Middle frontal gyrus (tissue), 1 donor: ENCODE measurements at regions not wholly inside any gene's neighbourhood (a gene's known extent, or its start where the extent isn't known, plus 50 kb on each side); places are given as distances from the start of the nearest gene placed in this dataset.
"Not testable (repeated sequence)": the region's sequence is repeated elsewhere in the genome, so short reads cannot be mapped to it uniquely, and the experiment has no call there.

Source experiments
- DNase-seq: peaks from one replicate; pipeline ENCODE4 v3.0.0-alpha.2; 2015; ENCODE audit warnings: low spot score; ENCODE audit errors: extremely low spot score

DNA sequence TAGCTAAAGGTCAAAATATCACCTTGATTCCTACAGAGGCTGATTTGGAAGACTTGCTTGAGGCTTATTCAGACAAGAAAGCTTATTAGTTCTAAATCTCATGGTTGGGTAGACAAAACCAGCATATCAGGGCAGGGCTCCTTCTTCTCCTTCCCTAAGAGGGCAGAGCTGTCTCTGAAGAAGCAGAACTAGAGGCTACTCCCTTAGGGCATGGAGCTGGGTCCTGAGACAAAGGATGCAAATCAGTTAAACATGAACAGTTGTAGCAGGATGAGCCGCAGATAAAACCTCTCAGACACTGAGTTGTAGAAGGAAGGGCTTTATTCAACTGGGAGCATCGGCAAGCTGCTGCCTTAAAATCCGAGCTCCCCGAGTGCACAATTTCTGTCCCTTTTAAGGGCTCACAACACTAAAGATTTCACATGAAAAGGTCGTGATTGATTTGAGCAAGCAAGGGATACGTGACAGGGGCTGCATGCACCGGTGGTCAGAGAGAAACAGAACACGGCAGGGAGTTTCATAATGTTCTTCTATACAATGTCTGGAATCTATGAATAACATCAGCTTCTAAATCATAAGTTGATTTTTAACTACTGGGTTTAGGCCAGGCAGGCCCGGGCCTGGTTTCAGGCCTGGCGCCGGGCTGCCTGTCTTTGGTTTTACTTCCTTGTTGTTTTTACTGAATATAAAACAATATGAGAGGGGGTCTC lies 508.2 kb downstream of the DOK5 start:
- not testable (repeated sequence) for DNase-seq

DNA sequence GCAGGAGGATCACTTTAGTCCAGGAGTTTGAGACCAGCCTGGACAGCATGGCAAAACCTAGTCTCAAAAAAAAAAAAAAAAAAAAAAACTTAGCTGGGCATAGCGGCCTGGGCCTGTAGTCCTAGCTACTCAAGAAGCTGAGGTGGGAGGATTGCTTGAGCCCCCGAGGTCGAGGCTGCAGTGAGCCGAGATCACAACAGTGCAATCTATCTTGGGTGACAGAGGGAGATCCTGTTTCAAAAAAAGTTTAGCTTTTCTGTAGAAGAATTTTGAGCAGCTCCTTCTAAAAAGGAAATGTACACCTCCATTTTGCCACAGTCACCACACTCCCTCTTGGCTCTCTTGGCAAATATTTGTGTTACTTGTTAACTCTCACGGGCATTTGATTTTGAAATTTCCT lies 505.8 kb downstream of the DOK5 start:
- no peak for DNase-seq

DNA sequence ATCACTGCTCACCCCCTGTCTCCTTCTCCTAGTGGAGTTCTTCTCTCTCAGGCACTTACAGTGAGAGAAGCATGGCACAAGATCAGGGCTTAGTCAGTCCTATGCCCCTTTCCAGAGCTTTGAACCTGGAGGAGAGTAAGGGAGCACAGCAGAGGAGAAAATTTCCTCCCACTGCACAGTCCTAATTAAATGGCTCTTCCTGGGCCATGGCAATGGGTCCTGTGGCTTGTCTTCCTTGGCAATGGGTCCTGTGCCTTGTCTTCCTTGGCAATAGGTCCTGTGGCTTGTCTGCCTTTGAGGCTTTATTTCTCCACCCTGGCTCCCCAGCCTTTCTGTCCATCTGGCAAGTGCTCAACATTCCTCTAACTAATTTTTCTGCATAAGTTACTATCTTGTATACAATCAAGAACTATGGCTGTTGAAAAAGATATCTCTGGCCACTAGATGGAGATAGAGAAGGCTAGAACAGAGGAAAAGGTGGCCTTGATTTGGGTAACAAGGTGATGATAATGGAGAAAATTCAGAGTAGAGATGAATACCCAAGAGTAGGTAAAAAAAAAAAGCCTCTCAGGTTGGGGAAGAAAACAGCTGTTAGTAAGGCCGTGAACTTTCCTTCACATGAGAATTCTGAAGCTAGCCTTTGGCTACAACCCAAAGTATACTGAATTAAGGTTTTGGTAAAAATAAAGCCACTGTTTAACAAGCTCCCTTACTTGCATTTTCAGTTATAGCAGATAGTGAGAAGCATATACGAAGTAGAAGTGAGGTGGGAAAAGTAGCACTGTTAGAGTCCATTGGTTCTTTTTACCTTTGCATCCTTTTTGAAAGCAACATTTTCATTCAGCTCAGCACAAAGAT lies 504.9 kb downstream of the DOK5 start:
- DNase-seq: no peak

DNA sequence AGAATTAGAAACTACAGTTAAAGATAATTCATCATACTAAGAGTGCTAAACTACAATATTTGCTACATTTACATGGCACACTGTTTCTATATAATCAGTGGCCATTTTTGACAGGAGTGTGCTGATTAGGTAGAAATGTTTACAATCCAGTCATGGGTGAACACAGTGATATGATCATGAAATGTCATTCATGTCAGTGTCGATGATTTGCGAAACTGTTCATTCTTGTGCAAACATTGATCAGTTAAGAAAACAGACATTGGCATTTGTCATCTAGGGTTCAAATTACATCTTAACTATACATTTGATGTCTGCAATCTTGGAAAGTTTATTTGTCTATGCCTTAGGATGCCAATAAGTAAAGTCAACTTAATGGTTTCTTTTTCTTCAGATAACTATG lies 474.9 kb downstream of the DOK5 start:
- no peak for DNase-seq

DNA sequence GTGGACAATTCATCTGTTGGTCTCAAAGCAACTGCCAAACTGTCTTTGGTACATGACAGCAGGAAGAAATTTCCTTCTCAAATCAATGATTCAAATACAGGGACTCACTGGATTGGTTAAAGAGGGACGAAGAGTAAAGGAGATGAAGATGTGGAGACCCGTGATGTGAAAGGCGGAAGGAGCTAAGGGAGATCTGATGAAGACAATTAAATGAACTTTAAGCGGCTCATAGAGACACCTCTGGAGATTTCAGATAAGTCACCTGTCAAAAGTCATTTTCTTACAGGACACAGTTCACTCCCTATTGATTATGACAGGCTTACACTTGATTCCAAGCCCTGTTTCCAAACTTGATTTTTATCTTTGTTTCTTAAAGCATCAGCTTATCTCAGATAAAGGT lies 466.3 kb downstream of the DOK5 start:
- no peak for DNase-seq

DNA sequence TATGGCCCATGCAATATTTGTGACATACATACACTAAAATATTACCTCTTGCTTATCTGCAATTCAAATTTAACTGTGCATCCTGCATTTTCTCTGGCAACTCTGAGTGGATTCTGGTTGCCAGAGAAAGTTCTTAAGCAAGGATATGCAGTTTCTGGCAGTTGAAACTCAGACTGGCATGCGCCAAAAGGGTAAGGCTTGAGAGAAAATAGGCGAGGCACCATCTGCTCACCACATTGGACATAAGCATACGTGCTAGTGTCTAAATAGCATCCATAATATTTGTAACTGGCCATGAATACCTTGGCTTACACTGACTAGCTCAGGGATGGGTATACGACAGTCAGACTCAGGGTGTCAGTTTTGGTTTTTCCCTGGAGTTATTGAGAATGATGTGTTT lies 465.1 kb downstream of the DOK5 start:
- DNase-seq: no peak

DNA sequence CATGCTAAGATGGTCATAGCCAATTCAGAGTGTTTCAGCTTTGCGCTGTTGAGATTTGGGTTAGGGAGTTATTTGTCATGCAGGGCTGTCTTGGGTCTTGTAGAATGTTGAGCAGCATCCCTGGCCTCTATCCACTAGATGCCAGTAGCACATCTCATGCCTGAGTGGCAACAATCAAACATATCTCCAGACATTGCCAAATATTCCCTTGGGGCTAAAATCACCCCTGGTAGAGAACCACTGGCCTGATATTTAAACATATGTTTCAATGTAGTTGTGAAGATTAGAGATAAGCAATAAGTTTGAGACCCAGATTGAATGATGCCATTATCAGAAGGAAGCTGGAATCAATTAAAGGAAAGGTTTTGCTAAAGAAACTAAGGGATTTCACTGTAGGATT lies 463.3 kb downstream of the DOK5 start:
- no peak for DNase-seq

DNA sequence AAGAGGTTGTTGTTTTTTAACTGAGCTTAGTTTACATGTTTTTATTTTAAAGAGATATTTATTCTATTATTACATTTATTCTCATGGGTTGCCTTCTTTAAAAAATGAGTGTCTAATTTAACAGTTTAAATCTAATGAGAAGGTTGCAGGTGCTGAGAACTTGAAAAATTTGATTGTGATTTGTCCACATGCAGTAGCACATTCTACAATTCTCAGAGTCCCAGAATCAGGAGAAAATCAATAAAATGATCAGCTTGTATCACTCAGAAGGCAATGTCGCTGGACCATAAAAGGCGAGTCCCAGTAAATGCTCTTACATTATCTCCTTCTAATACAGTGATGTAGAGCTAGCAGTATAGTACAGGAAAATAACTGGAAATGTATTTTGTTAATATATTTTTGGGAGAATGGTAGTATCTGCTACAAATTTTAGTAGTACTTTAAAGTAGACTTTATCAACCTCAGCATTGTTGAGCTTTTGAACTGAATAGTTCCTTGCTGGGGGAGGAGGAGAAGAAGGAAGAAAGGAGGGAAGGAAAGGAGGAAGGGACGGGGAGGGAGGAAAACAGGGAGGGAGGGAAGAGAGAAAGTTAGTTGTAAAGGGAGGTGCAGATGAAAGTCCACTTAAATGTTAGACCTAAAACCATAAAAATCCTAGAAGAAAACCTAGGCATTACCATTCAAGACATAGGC lies 458.0 kb downstream of the DOK5 start:
- no peak for DNase-seq

DNA sequence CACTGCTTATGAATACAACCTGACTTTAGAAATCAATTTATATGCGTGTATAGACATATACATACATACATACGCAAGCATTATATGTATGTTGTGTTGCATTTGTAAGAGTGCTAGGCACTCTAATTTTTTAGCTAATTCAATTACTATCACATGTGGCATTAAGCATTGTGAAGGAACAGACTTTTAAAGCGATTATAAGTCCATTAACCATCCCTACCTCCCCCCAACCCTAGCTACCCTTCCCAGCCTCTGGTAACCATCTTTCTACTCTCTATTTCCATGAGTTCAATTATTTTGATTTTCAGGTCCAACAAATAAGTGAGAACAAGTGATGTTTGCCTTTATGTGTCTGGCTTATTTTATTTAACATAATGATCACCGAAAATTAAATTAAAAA lies 453.8 kb downstream of the DOK5 start:
- no peak for DNase-seq

DNA sequence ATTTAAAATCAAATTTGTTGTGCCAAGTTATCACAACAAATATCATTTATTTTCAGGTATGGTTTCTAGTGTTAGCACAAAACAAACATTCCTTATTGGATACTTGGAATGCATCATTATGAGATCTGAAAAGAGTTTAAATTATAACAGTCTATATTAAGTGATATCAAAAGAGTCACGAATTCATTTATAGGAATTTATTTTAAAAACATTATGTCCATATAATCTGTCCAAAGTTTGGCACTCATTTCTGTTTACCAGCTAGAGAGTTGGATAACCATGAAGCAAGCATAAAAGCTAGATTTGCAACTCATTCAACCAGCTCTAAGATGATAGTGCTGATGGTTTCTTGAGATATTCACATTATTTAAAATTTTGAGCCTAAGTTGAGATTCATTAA lies 453.2 kb downstream of the DOK5 start:
- DNase-seq: no peak

DNA sequence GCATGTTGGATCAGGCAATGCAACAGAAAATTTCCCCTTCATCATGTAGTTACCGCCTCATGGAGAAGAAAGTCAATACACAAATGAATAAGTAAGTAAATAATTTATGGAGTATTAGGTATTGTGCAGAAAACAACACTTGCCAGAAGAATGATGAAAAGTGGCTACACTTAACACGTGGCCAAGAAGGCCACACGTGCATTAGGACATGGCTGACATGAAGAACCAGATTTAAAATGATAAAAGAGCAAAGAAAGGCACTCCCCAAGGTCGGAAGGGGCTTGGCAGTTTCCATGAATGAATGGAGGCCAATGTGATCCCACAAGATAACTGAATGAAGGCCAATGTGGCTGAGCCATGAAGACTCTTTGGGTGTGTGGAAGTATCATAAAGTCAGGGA lies 447.2 kb downstream of the DOK5 start:
- DNase-seq: no peak

DNA sequence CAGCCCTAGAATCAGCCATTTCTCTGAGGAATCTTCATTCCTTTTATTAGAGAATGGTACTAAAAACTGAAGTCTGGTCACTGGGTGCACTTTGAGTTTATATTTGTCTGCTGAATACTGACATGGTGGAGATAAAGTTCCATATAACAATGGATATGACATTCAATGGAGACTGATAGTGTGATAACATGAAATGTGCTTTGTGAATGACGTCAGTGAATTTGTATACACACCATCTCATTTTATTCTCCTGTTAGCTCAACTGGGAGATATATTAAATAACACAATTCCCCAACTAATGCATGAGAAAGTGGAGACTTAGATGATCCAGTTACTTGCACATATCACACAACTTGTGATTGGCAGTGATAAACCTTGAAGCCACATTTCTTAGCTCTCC lies 446.7 kb downstream of the DOK5 start:
- no peak for DNase-seq

DNA sequence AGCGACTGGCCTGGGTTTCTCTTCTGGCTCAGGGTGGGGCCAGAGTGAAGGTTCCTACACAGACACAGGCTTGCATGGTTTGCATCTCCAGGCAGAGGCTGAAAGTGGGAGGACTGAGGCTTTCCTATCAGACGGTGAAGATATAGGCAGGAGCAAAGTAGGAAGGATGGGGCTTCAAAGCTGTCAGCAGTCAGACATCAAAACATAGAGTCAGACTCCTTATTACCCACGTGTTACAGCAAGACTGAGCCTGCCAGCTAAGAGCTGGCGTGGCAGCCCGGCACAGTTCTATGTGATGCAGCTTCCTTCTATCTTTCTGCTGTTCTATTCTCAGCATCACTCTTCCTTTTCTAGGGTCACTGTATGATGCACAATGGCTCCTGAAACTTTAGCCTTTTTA lies 445.1 kb downstream of the DOK5 start:
- no peak for DNase-seq

DNA sequence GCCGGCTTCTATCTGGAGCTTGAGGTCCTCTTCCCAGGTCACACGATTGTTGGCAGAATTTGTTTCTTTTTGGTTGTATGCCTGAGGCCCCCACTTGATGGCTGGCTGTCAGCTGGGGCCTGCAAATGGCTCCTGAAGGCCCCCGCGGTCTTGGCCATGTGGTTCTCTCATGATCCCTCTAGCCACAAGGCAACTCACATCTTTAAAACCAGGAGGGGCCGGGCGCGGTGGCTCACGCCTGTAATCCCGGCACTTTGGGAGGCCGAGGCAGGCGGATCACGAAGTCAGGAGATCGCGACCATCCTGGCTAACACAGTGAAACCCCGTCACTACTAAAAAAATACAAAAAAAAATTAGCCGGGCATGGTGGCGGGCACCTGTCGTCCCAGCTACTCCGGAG lies 443.6 kb downstream of the DOK5 start:
- DNase-seq: not testable (repeated sequence)

DNA sequence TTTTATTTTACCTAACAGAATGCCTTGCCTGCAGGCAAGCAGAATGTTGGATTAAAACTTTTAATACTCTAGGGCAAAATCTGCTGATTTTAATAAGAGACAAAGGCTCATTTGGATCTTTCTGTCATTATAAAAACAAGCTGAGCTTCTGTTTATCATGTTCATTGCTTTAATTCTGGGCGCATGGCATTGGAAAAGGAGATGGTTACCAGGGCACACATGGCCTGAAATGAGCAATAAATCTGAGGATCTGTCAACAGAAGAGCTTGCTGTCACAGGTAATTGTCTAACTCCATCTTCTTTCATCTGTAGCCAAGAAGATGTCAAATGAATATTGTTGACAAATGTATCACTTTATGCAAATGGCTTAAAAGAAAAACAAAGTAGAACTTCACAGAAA lies 439.6 kb downstream of the DOK5 start:
- no peak for DNase-seq

DNA sequence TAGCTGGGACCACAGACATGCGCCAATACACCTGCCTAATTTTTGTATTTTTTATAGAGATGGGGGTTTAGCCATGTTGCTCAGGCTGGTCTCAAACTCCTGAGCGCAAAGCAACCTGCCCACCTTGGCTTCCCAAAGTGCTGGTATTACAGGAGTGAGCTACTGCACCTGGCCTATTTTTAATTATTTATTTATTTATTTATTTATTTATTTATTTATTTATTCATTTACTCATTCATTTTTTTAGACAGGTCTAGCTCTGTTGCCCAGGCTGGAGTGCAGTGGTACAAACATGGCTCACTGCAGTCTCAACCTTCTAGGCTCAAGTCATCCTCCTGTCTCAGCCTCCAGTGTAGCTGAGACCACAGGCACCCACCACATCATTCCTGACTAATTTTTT lies 434.3 kb downstream of the DOK5 start:
- no peak for DNase-seq

DNA sequence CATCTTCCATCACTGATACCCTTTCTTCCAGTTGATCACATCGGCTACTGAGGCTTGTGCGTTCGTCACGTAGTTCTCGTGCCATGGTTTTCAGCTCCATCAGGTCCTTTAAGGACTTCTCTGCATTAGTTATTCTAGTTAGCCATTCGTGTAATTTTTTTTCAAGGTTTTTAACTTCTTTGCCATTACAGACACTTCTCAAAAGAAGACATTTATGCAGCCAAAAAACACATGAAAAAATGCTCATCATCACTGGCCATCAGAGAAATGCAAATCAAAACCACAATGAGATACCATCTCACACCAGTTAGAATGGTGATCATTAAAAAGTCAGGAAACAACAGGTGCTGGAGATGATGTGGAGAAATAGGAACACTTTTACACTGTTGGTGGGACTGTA lies 430.7 kb downstream of the DOK5 start:
- DNase-seq: not testable (repeated sequence)

DNA sequence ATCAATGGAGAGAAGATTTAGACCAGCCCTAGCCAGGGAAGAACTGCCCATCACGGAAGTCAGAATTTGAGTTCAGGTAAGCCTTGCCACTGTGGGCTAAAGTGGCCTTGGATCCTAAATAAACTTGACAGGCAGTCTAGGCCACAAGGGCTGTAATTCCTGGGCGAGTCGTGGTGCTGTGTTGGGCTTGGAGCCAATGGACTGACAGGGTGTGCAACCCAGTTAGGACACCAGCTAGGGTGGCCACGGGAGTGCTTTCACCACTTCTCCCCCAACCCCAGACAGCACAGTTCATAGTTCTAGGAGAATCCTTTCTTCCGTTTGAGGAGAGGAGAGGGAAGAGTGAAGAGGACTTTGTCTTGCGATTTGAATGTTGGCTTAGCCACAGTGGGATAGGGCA lies 422.4 kb downstream of the DOK5 start:
- DNase-seq: no peak

DNA sequence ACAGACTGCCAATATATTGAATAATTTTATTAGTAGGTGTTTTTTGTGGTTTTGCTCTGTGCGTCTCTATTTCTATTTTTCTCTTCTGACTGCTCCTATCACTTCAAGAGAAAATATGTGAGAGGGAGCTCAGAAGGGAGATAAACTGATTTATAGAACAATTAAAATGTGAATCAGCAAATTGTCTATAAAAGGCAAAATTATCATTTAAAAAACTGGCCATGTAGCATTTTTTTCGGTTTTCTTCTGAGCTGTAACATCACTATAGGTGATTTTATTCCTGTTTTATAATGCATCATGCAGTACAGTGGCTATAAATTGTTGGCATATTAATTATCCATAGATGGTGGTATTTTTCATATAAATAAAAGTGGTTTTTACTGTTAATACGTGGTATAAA lies 416.5 kb downstream of the DOK5 start:
- no peak for DNase-seq

DNA sequence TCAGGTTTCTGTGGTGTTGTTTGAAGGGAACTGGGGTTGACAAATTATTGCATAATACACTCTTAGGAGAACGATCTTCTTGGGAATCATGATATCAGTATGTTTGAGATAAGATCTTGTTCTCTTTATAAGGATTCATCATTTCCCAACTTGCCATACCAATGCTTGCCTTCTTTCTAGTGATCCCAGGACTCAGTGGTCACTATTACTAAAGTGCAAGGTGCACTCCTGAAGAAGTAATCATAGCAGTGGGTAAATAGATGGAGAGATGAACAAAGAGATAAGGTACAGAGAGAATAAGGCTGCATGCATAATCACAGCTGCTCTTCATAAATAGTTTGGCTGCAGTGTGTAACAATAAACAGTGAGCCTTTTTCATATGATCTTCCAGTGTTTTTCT lies 404.0 kb downstream of the DOK5 start:
- no peak for DNase-seq

DNA sequence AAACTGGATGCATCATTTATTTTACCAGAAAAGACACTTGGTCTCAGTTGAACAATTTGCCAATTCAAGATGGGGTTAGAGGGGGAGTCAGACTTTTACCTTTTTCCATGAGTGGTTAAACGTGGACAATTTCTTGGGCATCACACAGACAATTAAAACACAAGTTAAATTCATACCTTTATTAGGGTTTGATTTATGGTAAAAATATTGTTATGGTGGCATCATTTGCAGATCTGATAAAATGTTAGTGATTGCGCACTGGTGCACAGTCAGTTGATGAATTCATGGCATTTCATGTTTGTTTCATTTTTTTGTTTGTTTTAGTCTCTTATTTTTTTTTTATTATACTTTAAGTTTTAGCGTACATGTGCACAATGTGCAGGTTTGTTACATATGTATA lies 399.9 kb downstream of the DOK5 start:
- DNase-seq: no peak

DNA sequence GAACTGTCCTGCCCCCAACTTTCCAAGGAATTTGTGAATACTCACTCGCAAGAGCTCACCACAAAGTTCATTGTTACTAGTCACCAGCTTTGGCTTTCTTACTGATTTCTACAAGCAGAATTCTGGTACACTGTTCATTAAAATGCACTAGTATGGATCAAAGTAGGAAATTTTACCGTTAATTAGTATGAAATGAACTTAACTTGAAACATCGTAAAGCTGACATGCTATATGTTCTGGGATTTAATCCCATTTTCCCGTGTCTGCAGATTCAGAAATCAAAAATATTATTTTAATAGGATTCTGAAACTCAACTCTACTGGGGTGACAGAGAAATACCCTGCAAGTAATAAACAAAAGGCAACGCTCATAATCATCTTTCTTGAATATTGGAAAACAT lies 399.3 kb downstream of the DOK5 start:
- no peak for DNase-seq
